ENCODE measurements at regions not wholly inside any gene's neighbourhood (a gene's known extent, or its start where the extent isn't known, plus 50 kb on each side); places are given as distances from the start of the nearest gene placed in this dataset.
"Not testable (repeated sequence)": the region's sequence is repeated elsewhere in the genome, so short reads cannot be mapped to it uniquely, and the experiment has no call there.

DNA sequence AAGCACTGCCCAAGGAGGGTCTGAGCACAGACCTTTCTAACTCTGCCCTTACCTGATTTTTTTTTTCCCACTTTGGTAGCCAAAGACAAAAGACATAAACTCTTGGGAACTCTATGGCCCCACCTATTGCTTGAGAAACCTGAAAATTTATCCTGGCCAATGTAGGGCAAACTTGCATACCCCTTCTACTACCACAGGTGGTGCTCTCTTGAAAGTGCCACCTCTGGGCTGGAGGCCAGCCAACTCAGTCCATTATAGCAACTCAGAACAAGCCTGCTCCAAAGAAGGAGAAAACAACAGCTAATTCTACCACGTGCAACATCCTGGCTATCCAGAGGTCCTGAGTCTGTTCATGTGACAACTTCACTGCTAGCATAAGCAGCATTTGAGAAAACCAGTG is 55.7 kb upstream of the ABCD2 start:
- no peak overlapping the region for H3K4me3 ChIP-seq
- H3K36me3 ChIP-seq: no peaks in the 10 kb centered on the region
- TF ChIP-seq POLR2A (IDR thresholded peaks at IDR 0.05) (no peak), POLR2AphosphoS5 (IDR thresholded peaks at IDR 0.05) (no peak)
- TF ChIP-seq, protein P1, sequence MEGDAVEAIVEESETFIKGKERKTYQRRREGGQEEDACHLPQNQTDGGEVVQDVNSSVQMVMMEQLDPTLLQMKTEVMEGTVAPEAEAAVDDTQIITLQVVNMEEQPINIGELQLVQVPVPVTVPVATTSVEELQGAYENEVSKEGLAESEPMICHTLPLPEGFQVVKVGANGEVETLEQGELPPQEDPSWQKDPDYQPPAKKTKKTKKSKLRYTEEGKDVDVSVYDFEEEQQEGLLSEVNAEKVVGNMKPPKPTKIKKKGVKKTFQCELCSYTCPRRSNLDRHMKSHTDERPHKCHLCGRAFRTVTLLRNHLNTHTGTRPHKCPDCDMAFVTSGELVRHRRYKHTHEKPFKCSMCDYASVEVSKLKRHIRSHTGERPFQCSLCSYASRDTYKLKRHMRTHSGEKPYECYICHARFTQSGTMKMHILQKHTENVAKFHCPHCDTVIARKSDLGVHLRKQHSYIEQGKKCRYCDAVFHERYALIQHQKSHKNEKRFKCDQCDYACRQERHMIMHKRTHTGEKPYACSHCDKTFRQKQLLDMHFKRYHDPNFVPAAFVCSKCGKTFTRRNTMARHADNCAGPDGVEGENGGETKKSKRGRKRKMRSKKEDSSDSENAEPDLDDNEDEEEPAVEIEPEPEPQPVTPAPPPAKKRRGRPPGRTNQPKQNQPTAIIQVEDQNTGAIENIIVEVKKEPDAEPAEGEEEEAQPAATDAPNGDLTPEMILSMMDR (IDR thresholded peaks at IDR 0.05): no peak
- no peak overlapping the region for H3K27ac ChIP-seq
- H3K27me3 ChIP-seq (replicated peaks; ENCODE audit: insufficient read depth): no peaks in the 10 kb centered on the region
- no peaks in the 10 kb centered on the region for H3K4me1 ChIP-seq (replicated peaks)
- intact Hi-C loops (cut with DNase I): no loop called here
- no peaks in the 10 kb centered on the region for H3K9me3 ChIP-seq
- 94% methylated on average over 1 of the region's 1 CpG for WGBS
- DNase-seq (ENCODE audit: low spot score): no peak

GRCh38 chr12:39672976-39673375 is 53.4 kb upstream of the ABCD2 start:
- no peak for TF ChIP-seq POLR2AphosphoS5 (IDR thresholded peaks at IDR 0.05)
- TF ChIP-seq, protein P1 (IDR thresholded peaks at IDR 0.05): no peak
- TF ChIP-seq POLR2A (IDR thresholded peaks at IDR 0.05): no peak
- WGBS: 72% methylated on average over 1 of the region's 1 CpG

DNA sequence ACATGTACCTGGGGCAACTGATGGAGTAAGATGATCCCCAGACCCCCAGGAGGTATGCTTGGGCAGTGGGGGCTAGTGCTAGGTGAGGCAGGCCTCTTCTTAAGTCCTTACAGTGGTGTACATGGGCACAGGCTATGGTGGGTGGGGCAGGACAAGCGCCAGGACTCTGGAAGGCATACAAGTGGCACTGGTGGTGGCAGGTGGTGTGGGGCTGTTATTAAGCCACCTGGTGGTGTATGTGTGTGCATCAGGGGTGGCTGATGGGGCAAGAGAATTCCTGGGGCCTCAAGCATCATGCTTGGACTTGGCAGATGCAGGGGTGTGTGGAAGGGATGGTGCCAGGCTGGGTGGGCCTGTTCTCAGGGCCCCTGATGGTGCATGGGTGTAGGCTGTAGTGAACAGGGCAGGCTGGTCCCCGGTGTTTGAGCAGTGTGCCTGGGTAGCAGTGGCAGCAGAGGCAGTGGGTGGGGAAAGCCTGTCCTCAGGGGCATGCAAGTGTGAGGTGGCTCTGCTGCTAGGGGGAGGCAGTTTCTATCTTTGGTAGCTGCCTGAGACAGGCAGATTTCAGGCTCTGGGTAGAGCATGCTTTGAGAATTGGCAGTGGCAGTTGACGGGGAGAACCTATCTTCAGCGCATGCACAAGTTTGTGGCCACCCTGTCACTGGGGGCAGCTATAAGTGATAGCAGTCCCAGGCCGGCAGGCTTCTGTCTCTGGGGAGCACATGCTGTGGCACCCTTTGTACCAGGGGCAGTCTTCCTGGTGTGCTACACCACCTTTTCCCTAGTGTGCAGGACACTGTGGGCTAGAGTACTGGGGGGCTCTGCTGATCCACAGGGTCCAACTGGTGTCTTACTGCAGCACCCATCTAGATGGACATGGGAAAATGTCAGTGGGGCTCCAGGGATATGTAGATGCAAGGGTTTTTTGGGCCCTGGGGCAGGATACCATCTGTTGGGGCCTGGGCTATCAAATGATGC is 52.6 kb upstream of the ABCD2 start:
- Histone ChIP-seq H3K9me3 (no peaks in the 10 kb centered on the region), H3K4me3 (no peak overlapping the region), H3K36me3 (no peaks in the 10 kb centered on the region), H3K4me1 (replicated peaks) (no peaks in the 10 kb centered on the region), H3K27me3 (replicated peaks; ENCODE audit: insufficient read depth) (no peaks in the 10 kb centered on the region), H3K27ac (no peak overlapping the region)
- TF ChIP-seq, protein P1 (IDR thresholded peaks at IDR 0.05): no peak
- TF ChIP-seq POLR2A (IDR thresholded peaks at IDR 0.05) (no peak), POLR2AphosphoS5 (IDR thresholded peaks at IDR 0.05) (no peak)
- 100% methylated on average over 5 of the region's 5 CpGs for WGBS
- DNase-seq (ENCODE audit: low spot score): no peak
- intact Hi-C loops (cut with DNase I): no loop called here

More at GRCh38 chr12:39672976-39673375, 53.4 kb upstream of the ABCD2 start:
- H3K4me3 ChIP-seq: no peak overlapping the region
- intact Hi-C loops (cut with DNase I): no loop called here
- no peaks in the 10 kb centered on the region for H3K27me3 ChIP-seq (replicated peaks; ENCODE audit: insufficient read depth)
- H3K4me1 ChIP-seq (replicated peaks): no peaks in the 10 kb centered on the region
- H3K27ac ChIP-seq: no peak overlapping the region
- H3K9me3 ChIP-seq: no peaks in the 10 kb centered on the region
- DNase-seq (ENCODE audit: low spot score): no peak
- no peaks in the 10 kb centered on the region for H3K36me3 ChIP-seq

GRCh38 chr12:39669539-39669938 is 49.9 kb upstream of the ABCD2 start:
- H3K9me3 ChIP-seq; H3K4me3 ChIP-seq; H3K36me3 ChIP-seq; H3K27ac ChIP-seq; H3K27me3 ChIP-seq (replicated peaks; ENCODE audit: insufficient read depth); intact Hi-C loops (cut with DNase I); H3K4me1 ChIP-seq (replicated peaks); DNase-seq (ENCODE audit: low spot score): not testable (repeated sequence)
- 44% methylated on average over 7 of the region's 7 CpGs for WGBS
